Ovary (tissue), 3 donors: ENCODE measurements at regions not wholly inside any gene's neighbourhood (a gene's known extent, or its start where the extent isn't known, plus 50 kb on each side); places are given as distances from the start of the nearest gene placed in this dataset.

Source experiments
- CTCF ChIP-seq, 3 donors: fragments of 450-650 bp in 2 of 3; fragments of 200-600 bp in 1 of 3; IDR thresholded peaks; one replicate each; pipeline versions ENCODE4 v1.5.1 to v1.8.0; 2016 to 2022; ENCODE audit warnings: antibody characterized with exemption in 3 of 3, mild to moderate bottlenecking in 1 of 3
- EP300 ChIP-seq: sonication (generic); formaldehyde crosslinking; IDR thresholded peaks from one replicate; pipeline ENCODE4 v1.6.1; 2017; ENCODE audit warnings: antibody characterized with exemption
- POLR2A ChIP-seq: fragments of 450-650 bp; IDR thresholded peaks from one replicate; pipeline ENCODE4 v1.6.1; 2017; ENCODE audit warnings: antibody characterized with exemption, mild to moderate bottlenecking, moderate library complexity
- donor health status: DM: no; HTN: no; CAD: no.

GRCh38 chr6:115577270-115577669 is 483.4 kb downstream of the FRK start:
- TF ChIP-seq CTCF (IDR thresholded peaks at IDR 0.05), result no peak
- TF ChIP-seq POLR2A, result no peak
- TF ChIP-seq EP300, result no peak
